OCI-LY3 (cell line): ENCODE measurements at regions not wholly inside any gene's neighbourhood (a gene's known extent, or its start where the extent isn't known, plus 50 kb on each side); places are given as distances from the start of the nearest gene placed in this dataset.

Experiments used
- EZH2phosphoT487 ChIP-seq: fragments of 200-600 bp; shearing (Covaris generic); IDR thresholded peaks from 2 replicates; pipeline ENCODE4 v1.6.1; 2018; ENCODE audit warnings: antibody characterized with exemption, mixed run types, low read depth
- TF ChIP-seq, protein P1 (sequence below): fragments of 200-600, 300-600 bp; sonication (generic); IDR thresholded peaks from 2 replicates; pipeline ENCODE4 v1.5.1; 2014; ENCODE audit warnings: antibody characterized with exemption, low read length, low read depth

DNA sequence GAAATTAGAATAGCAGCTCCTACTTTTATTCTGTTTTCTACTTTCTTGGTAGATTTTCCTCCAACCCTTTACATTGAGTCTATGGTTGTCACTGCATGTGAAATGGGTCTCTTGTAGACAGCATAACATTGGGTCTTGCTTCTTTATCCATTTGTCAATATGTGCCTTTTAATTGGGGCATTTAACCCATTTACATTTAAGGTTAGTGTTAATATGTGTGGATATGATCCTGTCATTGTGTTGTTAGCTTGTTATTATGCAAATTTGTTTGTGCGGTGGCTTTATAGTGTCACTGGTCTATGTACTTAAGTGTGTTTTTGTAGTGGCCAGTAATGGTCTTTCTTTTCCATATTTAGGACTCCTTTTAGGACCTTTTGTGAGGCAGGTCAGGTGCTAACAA, 276.9 kb upstream of the SPHKAP start:
- TF ChIP-seq, protein P1, sequence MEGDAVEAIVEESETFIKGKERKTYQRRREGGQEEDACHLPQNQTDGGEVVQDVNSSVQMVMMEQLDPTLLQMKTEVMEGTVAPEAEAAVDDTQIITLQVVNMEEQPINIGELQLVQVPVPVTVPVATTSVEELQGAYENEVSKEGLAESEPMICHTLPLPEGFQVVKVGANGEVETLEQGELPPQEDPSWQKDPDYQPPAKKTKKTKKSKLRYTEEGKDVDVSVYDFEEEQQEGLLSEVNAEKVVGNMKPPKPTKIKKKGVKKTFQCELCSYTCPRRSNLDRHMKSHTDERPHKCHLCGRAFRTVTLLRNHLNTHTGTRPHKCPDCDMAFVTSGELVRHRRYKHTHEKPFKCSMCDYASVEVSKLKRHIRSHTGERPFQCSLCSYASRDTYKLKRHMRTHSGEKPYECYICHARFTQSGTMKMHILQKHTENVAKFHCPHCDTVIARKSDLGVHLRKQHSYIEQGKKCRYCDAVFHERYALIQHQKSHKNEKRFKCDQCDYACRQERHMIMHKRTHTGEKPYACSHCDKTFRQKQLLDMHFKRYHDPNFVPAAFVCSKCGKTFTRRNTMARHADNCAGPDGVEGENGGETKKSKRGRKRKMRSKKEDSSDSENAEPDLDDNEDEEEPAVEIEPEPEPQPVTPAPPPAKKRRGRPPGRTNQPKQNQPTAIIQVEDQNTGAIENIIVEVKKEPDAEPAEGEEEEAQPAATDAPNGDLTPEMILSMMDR: no peak
- no peak for TF ChIP-seq EZH2phosphoT487
